AG04450 (cell line): ENCODE measurements at regions not wholly inside any gene's neighbourhood (a gene's known extent, or its start where the extent isn't known, plus 50 kb on each side); places are given as distances from the start of the nearest gene placed in this dataset.

ENCODE experiments used
- CTCF ChIA-PET: fragments of 300-600, 350-600 bp; formaldehyde crosslinking; extraction: SDS; loops from one replicate; lab custom pipeline; 2022; ENCODE audit warnings: antibody characterized with exemption, inconsistent platforms; lab: Charles Lee
- POLR2A ChIA-PET: fragments of 350-600 bp; formaldehyde crosslinking; extraction: SDS; loops from one replicate; lab custom pipeline; 2021; ENCODE audit warnings: antibody characterized with exemption, inconsistent platforms; lab: Yijun Ruan, JAX
- DNase-seq: peaks from one replicate; pipeline ENCODE4 v3.0.0-alpha.2; 2011; ENCODE audit warnings: low read depth, low spot score
- H3K27ac ChIP-seq: one replicate; pipeline ENCODE4 v1.5.1; 2012; ENCODE audit warnings: low read depth, low read length, control low read depth
- H3K27me3 ChIP-seq: one replicate; pipeline ENCODE4 v1.6.0; 2012; ENCODE audit warnings: low read length; ENCODE audit not compliant: control insufficient read depth, insufficient read depth
- H3K4me3 ChIP-seq: 2 replicates; pipeline ENCODE4 v1.5.1; 2011; ENCODE audit warnings: mild to moderate bottlenecking, low read depth, low read length, control low read depth
- H3K9me3 ChIP-seq: 2 replicates; pipeline ENCODE4 v1.5.1; 2012; ENCODE audit warnings: low read length; ENCODE audit not compliant: control insufficient read depth, insufficient read depth
- CTCF ChIP-seq: IDR thresholded peaks from 2 replicates; pipeline ENCODE4 v1.5.1; 2011; ENCODE audit warnings: low read depth, low read length, control low read depth, inconsistent platforms

- POLR2A ChIA-PET: no interaction called here
- no peak overlapping the region for H3K4me3 ChIP-seq
- no peak overlapping the region for H3K27ac ChIP-seq
- no peak for DNase-seq
- no peak for TF ChIP-seq CTCF
- no peaks in the 10 kb centered on the region for H3K27me3 ChIP-seq
- H3K9me3 ChIP-seq: peaks cover 5% of the 10 kb centered on the region; the same call in 1 of the 2 replicates
- CTCF ChIA-PET: no interaction called here
Measured at GRCh38 chr18:53798516-53798915, 426.0 kb downstream of the MBD2 start.

- Histone ChIP-seq H3K27ac (no peak overlapping the region), H3K9me3 (peaks cover 5% of the 10 kb centered on the region; the same call in 1 of the 2 replicates), H3K27me3 (no peaks in the 10 kb centered on the region), H3K4me3 (no peak overlapping the region)
- POLR2A ChIA-PET: no interaction called here
- no peak for TF ChIP-seq CTCF
- CTCF ChIA-PET: no interaction called here
- no peak for DNase-seq
Measured at GRCh38 chr18:53797998-53798495, 426.4 kb downstream of the MBD2 start.

- POLR2A ChIA-PET: no interaction called here
- H3K27me3 ChIP-seq: no peaks in the 10 kb centered on the region
- no peak for TF ChIP-seq CTCF
- H3K9me3 ChIP-seq: peaks cover 7% of the 10 kb centered on the region; the same call in 1 of the 2 replicates
- CTCF ChIA-PET: no interaction called here
- H3K4me3 ChIP-seq: no peak overlapping the region
- peak; percentile 18 for DNase-seq
- H3K27ac ChIP-seq: peak overlapping the region; percentile 0
Measured at GRCh38 chr18:53796040-53796729, 428.3 kb downstream of the MBD2 start.

- Histone ChIP-seq H3K27me3 (no peaks in the 10 kb centered on the region), H3K4me3 (no peak overlapping the region), H3K27ac (peak overlapping the region; percentile 0), H3K9me3 (peaks cover 7% of the 10 kb centered on the region)
- no peak for TF ChIP-seq CTCF
- no peak for DNase-seq
- CTCF ChIA-PET: no interaction called here
- POLR2A ChIA-PET: no interaction called here
Measured at GRCh38 chr18:53795610-53796009, 428.9 kb downstream of the MBD2 start.

- H3K27me3 ChIP-seq: no peaks in the 10 kb centered on the region
- no peak for TF ChIP-seq CTCF
- ChIA-PET POLR2A (no interaction called here), CTCF (no interaction called here)
- peaks cover 7% of the 10 kb centered on the region for H3K9me3 ChIP-seq
- H3K27ac ChIP-seq: no peak overlapping the region
- DNase-seq: no peak
- H3K4me3 ChIP-seq: no peak overlapping the region
Measured at GRCh38 chr18:53795061-53795460, 429.4 kb downstream of the MBD2 start.
